ENCODE measurements at regions not wholly inside any gene's neighbourhood (a gene's known extent, or its start where the extent isn't known, plus 50 kb on each side); places are given as distances from the start of the nearest gene placed in this dataset.

DNA sequence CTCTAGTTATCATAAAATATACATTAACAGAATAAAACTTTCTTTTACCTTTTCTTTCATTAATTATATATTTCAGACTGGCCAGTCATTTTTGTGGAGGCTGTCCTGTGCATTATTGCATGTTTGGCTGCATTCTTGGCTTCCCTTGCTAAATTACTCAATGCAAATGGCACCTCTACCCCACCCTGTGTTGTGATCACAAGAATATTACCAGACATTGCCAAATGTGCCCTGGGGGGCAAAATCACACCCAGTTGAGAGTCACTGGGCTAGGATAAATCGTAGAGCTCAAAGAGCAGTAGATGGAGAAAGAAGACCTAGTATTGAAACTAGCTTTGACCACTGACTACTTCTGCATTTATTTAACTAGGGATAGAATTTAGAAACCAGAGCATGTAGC lies 1257.8 kb upstream of the TENM4 start:
- H3F3A ChIP-seq (ENCODE audit: low read depth), result no peaks in the 10 kb centered on the region
- H3K4me2 ChIP-seq, result no peak overlapping the region
- DNase-seq (ENCODE audit: low spot score), result no peak
- H3K4me1 ChIP-seq, result no peaks in the 10 kb centered on the region
- H3K36me3 ChIP-seq, result no peaks in the 10 kb centered on the region
- Mint-ChIP-seq H3K27me3 (ENCODE audit: insufficient read depth, low read depth) (no peaks in the 10 kb centered on the region), H3K27ac (no peak overlapping the region), H3K9me3 (no peaks in the 10 kb centered on the region), H3K4me1 (peaks cover 5% of the 10 kb centered on the region), H3K36me3 (no peaks in the 10 kb centered on the region), H3K4me3 (peak overlapping the region; percentile 21)
- no peaks in the 10 kb centered on the region for H3K9me3 ChIP-seq (ENCODE audit: low read depth)
- no peaks in the 10 kb centered on the region for H3K27me3 ChIP-seq
- no peak overlapping the region for H3K4me3 ChIP-seq
- no peaks in the 10 kb centered on the region for H4K20me1 ChIP-seq (ENCODE audit: low read depth)
- no peak overlapping the region for H2AFZ ChIP-seq (replicated peaks)
- no peaks in the 10 kb centered on the region for H3K79me2 ChIP-seq (ENCODE audit: low read depth)
- no peak overlapping the region for H3K9ac ChIP-seq
- no peak overlapping the region for H3K27ac ChIP-seq
- TF ChIP-seq EZH2 (IDR thresholded peaks at IDR 0.05), result no peak
- TF ChIP-seq, protein P1, sequence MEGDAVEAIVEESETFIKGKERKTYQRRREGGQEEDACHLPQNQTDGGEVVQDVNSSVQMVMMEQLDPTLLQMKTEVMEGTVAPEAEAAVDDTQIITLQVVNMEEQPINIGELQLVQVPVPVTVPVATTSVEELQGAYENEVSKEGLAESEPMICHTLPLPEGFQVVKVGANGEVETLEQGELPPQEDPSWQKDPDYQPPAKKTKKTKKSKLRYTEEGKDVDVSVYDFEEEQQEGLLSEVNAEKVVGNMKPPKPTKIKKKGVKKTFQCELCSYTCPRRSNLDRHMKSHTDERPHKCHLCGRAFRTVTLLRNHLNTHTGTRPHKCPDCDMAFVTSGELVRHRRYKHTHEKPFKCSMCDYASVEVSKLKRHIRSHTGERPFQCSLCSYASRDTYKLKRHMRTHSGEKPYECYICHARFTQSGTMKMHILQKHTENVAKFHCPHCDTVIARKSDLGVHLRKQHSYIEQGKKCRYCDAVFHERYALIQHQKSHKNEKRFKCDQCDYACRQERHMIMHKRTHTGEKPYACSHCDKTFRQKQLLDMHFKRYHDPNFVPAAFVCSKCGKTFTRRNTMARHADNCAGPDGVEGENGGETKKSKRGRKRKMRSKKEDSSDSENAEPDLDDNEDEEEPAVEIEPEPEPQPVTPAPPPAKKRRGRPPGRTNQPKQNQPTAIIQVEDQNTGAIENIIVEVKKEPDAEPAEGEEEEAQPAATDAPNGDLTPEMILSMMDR (IDR thresholded peaks at IDR 0.05), result no peak
- TF ChIP-seq EZH2phosphoT487 (IDR thresholded peaks at IDR 0.05), result no peak

DNA sequence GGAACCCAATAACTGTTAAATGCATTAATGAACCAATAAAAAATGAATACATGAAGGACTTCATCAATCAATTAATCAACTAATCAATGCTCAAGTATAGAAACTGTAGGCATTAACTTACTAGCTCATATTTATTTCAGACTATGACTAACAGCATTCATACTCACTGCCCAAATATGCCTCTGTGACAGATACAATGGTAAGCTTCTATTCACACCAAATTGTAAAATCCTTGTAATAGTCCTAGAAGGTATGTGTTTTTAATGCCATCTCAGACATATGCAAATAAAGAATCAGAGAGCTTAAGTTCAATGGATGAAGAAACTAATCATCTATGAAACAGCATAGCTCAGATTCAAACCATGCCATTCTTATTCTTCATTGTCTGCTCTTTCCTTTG lies 1253.6 kb upstream of the TENM4 start:
- Histone ChIP-seq H3K4me3 (no peak overlapping the region), H3K4me1 (no peaks in the 10 kb centered on the region), H3K9me3 (ENCODE audit: low read depth) (no peaks in the 10 kb centered on the region), H3K79me2 (ENCODE audit: low read depth) (no peaks in the 10 kb centered on the region), H4K20me1 (ENCODE audit: low read depth) (no peaks in the 10 kb centered on the region), H3K27me3 (no peaks in the 10 kb centered on the region), H2AFZ (replicated peaks) (no peak overlapping the region), H3K36me3 (no peaks in the 10 kb centered on the region), H3K27ac (no peak overlapping the region), H3K9ac (no peak overlapping the region), H3K4me2 (no peak overlapping the region), H3F3A (ENCODE audit: low read depth) (no peaks in the 10 kb centered on the region)
- Mint-ChIP-seq H3K36me3 (no peaks in the 10 kb centered on the region), H3K27ac (no peak overlapping the region), H3K4me1 (no peaks in the 10 kb centered on the region), H3K27me3 (ENCODE audit: insufficient read depth, low read depth) (no peaks in the 10 kb centered on the region), H3K4me3 (no peak overlapping the region), H3K9me3 (no peaks in the 10 kb centered on the region)
- TF ChIP-seq, protein P1 (IDR thresholded peaks at IDR 0.05), result no peak
- TF ChIP-seq EZH2phosphoT487 (IDR thresholded peaks at IDR 0.05) (no peak), EZH2 (IDR thresholded peaks at IDR 0.05) (no peak)
- DNase-seq (ENCODE audit: low spot score), result no peak

GRCh38 chr11:80687941-80688340 lies 1247.1 kb upstream of the TENM4 start:
- Histone ChIP-seq H3K9ac (no peak overlapping the region), H3K4me3 (no peak overlapping the region), H3K9me3 (ENCODE audit: low read depth) (no peaks in the 10 kb centered on the region), H2AFZ (replicated peaks) (no peak overlapping the region), H3K4me2 (no peak overlapping the region), H3K36me3 (no peaks in the 10 kb centered on the region), H3K4me1 (no peaks in the 10 kb centered on the region), H3F3A (ENCODE audit: low read depth) (no peaks in the 10 kb centered on the region), H3K27ac (no peak overlapping the region), H4K20me1 (ENCODE audit: low read depth) (no peaks in the 10 kb centered on the region), H3K27me3 (no peaks in the 10 kb centered on the region), H3K79me2 (ENCODE audit: low read depth) (no peaks in the 10 kb centered on the region)
- no peak for DNase-seq (ENCODE audit: low spot score)
- H3K9me3 Mint-ChIP-seq, result no peaks in the 10 kb centered on the region
- no peaks in the 10 kb centered on the region for H3K4me1 Mint-ChIP-seq
- H3K27me3 Mint-ChIP-seq (ENCODE audit: insufficient read depth, low read depth), result no peaks in the 10 kb centered on the region
- TF ChIP-seq, protein P1 (IDR thresholded peaks at IDR 0.05), result no peak
- TF ChIP-seq EZH2 (IDR thresholded peaks at IDR 0.05) (no peak), EZH2phosphoT487 (IDR thresholded peaks at IDR 0.05) (no peak)
- no peaks in the 10 kb centered on the region for H3K36me3 Mint-ChIP-seq
- no peak overlapping the region for H3K4me3 Mint-ChIP-seq
- H3K27ac Mint-ChIP-seq, result no peak overlapping the region

DNA sequence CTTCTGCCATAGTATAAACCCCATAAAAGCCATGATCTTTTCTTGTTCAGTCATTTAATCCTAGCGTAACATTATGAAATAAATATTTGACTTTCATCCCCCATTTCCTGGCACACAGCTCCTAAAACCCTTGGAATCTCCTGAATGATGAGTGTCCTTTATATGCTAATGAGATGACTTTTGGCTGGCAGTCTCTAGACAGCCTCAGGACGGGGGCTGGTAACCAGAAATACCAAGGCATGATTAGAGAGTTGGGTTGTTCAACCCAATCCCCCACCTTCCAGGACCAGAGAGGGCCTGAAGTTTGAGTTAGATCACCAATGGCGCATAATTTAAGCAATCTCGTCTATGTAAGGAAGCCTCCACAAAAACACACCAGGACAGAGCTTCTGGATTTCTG lies 1246.1 kb upstream of the TENM4 start:
- Histone ChIP-seq H3K4me3 (no peak overlapping the region), H3K27me3 (no peaks in the 10 kb centered on the region), H3K9ac (no peak overlapping the region), H3K9me3 (ENCODE audit: low read depth) (no peaks in the 10 kb centered on the region), H2AFZ (replicated peaks) (no peak overlapping the region), H3K27ac (no peak overlapping the region), H3K4me1 (no peaks in the 10 kb centered on the region), H3K4me2 (no peak overlapping the region), H3F3A (ENCODE audit: low read depth) (no peaks in the 10 kb centered on the region), H3K36me3 (no peaks in the 10 kb centered on the region), H4K20me1 (ENCODE audit: low read depth) (no peaks in the 10 kb centered on the region), H3K79me2 (ENCODE audit: low read depth) (no peaks in the 10 kb centered on the region)
- no peak overlapping the region for H3K27ac Mint-ChIP-seq
- no peaks in the 10 kb centered on the region for H3K9me3 Mint-ChIP-seq
- no peaks in the 10 kb centered on the region for H3K4me1 Mint-ChIP-seq
- H3K27me3 Mint-ChIP-seq (ENCODE audit: insufficient read depth, low read depth), result no peaks in the 10 kb centered on the region
- H3K36me3 Mint-ChIP-seq, result no peaks in the 10 kb centered on the region
- no peak overlapping the region for H3K4me3 Mint-ChIP-seq
- no peak for TF ChIP-seq EZH2 (IDR thresholded peaks at IDR 0.05)
- TF ChIP-seq, protein P1 (IDR thresholded peaks at IDR 0.05), result no peak
- TF ChIP-seq EZH2phosphoT487 (IDR thresholded peaks at IDR 0.05), result no peak
- DNase-seq (ENCODE audit: low spot score), result no peak

All from neural progenitor cell (in vitro differentiated cells).